ENCODE measurements at regions not wholly inside any gene's neighbourhood (a gene's known extent, or its start where the extent isn't known, plus 50 kb on each side); places are given as distances from the start of the nearest gene placed in this dataset.
"Not testable (repeated sequence)": the region's sequence is repeated elsewhere in the genome, so short reads cannot be mapped to it uniquely, and the experiment has no call there.

DNA sequence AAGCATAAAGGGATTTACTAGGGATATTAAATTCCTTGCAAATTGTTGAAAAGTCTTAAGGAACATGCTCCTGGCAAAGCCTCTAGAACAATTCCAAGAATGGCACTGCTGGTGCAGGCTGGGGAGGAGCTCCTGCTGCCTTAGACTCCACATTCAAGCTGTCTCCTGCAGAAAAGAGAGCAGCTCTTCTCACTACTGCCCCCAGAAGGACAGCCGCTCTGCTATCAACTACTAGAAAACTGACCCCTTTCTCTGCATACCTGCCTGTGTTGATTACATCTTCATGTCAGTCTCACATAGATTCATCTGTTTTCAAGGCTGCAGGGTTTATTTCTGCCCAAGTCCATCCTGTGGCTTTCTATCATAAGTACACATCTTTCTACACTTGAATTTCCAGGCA is 312.8 kb downstream of the RPIA start:
- not testable (repeated sequence) for DNase-seq (ENCODE audit: low read depth)

DNA sequence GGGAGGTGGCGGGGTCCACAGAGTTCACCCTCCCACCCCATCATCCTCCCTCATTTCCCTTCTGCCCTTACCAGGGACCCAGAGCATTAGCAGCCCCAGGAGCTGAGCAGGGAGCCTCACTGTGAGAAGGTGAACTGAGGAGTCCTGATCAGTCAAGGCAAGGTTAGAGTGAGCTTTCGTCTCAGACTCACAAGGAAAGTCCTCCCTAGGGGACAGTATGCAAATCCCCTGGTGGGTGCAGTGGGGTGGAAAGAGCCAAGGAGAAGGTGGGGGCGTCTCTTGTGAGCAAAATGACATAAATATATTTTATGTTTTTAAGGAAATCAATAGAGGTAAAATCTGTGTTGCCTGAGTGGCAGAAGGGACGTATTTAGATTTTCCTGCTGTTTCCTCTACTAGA is 329.1 kb downstream of the RPIA start:
- DNase-seq (ENCODE audit: low read depth): not testable (repeated sequence)

DNA sequence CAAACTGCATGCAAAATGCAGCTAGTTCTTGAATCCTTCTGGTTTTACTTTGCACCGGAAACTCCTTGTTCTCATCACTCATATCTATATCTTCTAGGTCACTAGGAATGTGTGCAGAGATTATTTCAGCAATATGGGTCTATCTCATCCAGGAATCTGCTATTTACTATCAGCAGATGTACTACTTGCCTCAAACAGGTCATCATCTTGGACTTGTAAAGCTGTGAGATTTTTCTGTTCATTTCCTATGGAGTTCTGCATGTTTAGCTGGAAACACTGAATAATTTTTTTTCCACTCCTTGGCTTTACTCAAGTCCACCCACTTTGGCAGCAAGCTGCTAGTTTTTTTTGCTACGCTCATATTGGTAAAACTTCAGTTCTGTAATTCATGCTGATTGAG is 334.8 kb downstream of the RPIA start:
- DNase-seq (ENCODE audit: low read depth): not testable (repeated sequence)

DNA sequence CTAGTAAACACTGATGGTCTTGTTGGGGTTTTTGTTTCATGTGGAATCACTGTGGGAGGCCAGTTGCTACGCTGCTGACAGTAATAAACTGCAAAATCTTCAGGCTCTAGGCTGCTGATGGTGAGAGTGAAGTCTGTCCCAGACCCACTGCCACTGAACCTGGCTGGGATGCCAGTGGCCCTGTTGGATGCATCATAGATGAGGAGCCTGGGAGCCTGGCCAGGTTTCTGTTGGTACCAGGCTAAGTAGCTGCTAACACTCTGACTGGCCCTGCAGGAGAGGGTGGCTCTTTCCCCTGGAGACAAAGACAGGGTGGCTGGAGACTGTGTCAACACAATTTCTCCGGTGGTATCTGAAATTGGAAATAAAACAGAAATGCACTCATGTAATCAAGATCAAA is 335.6 kb downstream of the RPIA start:
- not testable (repeated sequence) for DNase-seq (ENCODE audit: low read depth)

DNA sequence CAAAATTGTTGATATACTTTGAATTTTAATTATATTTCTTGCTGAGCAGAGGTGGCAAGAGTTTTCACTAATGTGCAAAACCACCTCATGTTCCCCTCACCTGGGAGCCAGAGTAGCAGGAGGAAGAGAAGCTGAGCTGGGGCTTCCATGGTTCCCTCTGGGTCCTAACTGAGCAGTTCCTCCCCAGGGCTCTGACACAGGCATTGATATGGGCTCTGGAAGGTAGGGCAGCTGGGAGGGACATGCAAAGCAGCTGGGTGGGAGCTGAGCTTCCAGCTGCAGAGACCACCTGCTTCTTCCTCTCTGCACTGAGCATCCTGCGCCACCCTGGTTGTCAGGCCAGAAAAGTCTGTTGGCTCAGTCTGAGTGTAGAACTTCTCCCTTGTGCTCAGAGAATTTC is 336.1 kb downstream of the RPIA start:
- not testable (repeated sequence) for DNase-seq (ENCODE audit: low read depth)

DNA sequence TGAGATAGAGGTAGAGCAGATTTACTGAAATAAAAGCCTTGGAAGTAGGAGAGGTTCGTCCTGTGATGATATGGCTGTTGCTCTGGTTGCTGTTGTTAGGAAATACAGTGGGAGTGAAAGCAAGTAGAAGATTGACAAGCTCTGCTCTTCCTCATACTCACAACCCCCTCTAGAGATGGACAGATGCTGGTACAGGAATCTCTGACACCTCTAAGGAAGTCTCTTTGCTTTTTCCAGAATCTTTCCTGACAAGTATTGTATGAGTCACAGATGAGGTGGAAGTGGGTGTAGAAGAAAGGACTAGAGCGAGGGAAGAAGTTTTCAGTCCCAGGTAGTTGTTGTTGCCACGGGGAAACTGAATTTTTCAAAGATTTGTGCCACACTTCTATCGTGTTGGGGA is 337.8 kb downstream of the RPIA start:
- DNase-seq (ENCODE audit: low read depth): not testable (repeated sequence)

DNA sequence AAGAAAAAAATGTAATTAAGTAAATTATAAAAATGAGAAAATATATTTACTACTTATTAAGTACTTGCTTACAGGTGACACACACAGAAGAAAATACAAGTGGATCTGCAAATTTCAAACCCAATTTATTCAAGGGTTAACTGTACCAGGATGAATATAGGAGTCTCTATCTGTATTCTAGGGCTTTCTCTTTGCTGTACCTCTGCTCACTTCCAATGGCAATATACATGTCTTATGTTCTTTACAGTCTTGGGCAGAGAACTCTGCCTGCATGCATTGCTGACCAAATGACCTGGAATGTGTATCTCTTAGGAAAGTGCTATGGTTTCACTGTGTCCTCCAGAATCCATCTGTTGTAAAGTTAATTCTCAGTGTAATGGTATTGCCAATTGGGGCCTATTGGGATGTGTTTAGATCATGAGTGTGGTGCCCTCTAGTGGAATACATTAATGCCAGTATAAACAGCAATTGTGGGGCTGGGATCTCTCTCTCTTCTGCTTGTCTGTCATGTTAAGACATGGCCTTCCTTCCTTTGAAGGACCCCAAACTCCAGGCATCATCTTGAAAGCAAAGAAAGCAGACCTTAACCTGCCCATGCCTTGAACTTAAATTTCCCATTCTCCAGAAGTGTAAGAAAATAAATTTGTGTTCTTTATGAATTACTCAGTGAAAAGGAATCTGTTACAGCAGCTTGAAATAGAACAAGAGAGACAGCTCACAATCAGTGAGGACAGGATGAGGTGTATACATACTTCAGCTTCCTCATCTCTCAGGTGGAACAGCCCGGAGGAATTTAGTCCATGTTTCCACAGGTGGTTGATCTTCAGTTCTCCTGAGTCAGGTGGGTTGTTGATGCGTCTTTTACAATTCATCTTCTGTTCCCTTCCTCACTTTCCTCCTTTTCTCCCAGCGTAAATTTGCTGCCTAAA is 356.9 kb downstream of the RPIA start:
- DNase-seq (ENCODE audit: low read depth): not testable (repeated sequence)

DNA sequence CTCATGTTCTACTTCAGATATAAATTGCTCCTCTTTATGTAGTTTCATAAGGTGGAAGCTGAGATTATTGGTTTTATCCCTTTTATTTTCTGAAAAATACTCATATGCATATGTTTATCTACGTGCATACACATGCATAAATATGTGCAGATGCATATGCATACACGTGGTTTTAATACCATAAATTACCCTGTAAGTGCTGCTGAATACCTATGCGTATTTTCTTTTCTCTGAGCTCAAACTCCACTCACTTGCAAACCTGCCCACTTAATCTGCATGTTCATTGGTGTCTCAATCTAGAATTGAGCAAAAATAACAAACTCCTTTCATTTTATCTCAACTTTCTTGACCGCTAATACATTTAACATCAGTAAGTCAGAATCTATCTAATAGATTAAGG is 367.1 kb downstream of the RPIA start:
- not testable (repeated sequence) for DNase-seq (ENCODE audit: low read depth)

DNA sequence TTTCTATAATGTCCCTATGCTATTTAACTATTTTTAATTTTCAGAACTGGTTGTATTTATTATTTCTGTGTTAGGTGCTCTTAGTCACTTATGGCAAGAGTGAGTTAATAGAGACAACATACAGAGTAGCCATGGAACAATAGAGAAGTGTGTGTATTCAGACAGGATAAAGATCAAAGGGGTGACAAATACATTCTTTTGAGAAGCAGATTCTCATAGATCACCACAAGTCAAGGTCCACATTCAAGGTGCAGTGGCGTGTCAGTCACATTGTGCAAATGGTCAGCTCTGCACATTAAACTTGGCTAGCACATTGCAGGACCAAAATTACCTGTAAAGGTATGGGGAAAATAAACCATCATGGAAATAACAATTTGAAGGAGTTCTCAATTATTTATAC is 369.7 kb downstream of the RPIA start:
- DNase-seq (ENCODE audit: low read depth): not testable (repeated sequence)

DNA sequence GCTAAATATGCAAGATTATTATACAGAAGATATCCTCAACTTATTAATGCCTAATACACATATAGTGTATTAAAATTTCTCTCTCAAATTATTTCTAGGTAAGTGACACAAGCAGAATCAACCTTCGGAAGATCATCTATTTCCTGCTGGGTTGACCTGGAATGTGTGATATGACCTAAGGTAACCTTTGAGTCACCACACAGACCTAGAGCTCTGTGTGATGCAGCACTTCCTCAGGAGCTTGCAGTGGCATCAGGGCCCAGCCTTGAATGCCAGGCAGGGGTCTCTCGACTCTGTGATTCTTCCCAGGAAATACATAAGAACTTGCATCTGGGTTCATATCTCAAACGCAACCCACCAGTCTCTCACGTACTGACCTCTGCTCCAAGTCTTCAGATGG is 385.3 kb downstream of the RPIA start:
- DNase-seq (ENCODE audit: low read depth): not testable (repeated sequence)

DNA sequence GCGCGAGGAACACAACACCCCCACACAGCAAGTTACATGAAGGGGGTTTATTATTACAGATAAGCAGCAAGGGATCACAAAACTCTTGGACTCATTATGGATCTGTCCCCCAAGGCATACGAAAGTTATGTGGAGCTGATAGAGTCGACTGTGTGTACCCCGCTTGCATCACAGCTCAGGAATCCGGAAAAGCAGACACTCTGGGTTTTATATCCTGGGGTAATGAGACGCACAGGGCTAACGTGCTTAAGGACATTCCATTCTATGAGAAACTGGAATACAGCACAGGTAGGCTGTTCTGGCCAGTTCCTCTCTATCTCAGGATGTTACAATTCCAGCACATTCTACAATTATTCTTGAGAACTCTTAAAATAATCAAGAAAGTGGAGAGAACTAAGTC is 401.4 kb downstream of the RPIA start:
- not testable (repeated sequence) for DNase-seq (ENCODE audit: low read depth)

DNA sequence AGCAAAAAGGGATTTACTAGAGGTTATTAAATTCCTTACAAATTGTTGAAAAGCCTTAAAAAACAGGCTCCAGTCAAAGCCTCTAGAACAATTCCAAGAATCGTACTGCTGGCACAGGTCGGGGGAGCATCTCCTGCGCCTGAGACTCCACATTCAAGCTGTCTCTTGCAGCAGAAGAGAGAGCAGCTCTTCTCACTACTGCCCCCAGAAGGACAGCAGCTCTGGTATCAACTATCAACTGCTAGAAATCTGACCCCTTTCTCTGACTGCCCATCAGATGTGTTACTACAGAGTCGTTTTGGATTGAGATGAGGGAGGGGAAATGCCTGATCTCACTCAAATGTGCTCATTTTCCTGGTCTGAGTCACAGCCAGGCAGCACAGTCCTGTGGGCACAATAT is 403.6 kb downstream of the RPIA start:
- DNase-seq (ENCODE audit: low read depth): not testable (repeated sequence)

DNA sequence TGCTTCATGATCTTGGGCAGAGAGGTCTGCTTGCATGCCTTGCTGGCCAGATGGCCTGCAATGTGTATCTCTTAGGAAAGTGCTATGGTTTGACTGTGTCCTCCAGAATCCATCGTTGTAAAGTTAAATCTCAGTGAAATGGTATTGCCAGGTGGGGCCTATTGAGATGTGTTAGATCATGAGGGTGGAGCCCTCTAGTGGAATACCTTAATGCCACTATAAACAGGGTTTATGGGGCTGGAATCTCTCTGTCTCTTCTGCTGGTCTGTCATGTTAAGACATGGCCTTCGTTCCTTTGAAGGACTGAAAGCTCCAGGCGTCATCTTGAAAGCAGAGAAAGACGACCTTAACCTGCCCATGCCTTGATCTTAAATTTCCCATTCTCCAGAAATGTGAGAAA is 411.1 kb downstream of the RPIA start:
- DNase-seq (ENCODE audit: low read depth): not testable (repeated sequence)

DNA sequence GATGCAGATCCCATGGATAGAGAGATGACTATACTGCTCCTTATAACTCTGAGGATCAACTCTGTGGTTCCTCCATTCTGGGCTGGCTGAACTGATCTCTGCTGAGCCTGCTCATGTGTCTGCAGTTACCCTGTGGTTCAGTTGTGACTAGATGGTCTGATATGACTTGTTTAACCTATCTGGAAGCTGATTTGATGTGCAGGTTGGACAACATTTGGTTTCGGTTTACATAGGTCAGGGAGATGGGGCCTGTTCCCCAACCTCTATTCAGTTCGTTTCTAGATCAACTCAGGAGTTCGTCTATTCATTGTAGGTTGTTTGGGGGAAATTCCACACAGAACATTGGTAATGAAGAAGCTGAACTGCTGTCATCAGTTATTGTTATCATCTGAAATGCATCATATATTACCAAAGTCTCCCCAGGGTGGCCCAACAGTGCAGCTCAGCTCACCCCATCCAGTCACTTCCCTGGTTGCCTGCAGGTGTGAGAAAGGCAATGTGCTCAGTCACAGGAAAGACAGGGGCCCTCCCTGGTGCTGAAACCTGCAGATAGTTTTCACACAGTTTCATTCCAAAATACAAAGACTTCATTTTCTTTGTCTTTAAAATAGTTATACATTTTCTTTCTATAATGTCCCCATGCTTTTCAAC is 415.0 kb downstream of the RPIA start:
- not testable (repeated sequence) for DNase-seq (ENCODE audit: low read depth)

DNA sequence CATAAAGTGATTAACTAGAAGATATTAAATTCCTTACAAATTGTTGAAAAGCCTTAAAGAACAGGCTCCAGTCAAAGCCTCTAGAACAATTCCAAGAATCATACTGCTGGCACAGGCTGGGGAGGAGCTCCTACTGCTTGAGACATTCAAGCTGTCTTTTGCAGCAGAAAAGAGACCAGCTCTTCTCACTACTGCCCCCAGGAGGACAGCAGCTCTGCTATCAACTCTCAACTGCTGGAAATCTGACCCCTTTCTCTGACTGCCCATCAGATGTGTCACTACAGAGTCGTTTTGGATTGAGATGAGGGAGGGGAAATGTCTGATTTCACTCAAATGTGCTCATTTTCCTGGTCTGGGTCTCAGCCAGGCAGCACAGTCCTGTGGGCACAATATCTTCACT is 421.0 kb downstream of the RPIA start:
- not testable (repeated sequence) for DNase-seq (ENCODE audit: low read depth)

DNA sequence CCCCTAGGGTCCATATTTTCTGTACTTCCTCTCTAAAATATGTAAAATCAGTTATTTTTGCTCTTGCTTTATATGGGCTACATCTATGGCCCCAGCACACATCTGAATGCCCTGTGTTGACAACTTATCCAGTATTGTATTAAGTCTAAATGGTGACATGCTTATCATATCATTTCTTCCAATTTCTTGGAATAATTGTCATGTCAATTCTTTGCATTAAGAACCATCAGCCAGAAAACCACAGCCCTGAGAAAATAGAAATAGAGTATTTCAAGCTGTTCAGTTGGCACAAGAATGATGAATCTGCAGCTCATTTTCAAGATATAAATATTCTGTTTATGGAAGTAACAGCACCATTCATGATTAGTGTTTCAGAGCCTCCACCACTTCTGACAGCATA is 421.8 kb downstream of the RPIA start:
- not testable (repeated sequence) for DNase-seq (ENCODE audit: low read depth)

DNA sequence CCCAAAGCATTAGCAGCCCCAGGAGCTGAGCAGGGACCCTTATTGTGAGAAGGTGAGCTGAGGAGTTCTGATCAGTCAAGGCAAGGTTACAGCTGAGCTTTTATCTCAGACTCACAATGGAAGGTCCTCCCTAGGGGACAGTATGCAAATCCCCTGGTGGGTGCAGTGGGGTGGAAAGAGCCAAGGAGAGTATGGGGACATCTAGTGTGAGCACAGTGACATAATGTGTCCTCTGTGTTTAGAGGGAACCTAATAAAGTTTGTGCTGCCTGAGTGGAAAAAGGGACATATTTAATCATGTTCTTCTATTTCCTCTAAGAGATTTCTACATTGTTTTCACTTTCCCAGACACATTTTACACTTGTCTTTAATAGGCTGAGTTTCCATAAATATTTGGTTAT is 438.0 kb downstream of the RPIA start:
- not testable (repeated sequence) for DNase-seq (ENCODE audit: low read depth)

DNA sequence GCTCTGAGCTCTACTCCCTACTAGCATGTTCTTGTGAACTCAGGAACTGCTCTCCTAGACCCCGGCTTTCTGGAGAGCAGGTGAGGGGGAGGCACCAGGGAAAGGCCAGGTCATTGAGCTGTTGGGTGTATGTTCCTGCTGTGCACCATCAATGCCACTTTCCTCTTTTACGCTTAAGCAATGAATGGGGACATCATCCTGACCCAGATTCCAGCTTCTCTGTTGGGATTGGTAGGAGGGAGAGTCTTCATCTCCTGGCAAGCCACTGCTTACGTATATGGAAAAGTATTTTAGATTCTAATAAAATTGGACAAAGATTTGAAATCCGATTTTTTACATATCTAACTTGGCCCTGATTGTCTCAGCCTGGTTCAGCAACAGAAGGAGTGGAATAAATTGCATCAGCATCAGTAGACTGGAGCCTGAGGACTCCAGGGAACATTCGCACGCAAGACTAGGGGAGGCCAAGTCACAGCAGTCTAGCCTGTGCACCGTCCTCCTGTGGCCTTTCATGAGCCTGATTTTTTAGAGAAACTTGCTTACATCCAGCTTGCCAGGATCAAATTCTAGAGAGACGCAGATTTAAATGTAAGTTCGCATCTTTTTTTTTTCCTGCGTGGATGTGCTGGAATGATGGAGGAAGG is 439.3 kb downstream of the RPIA start:
- DNase-seq (ENCODE audit: low read depth): not testable (repeated sequence)

DNA sequence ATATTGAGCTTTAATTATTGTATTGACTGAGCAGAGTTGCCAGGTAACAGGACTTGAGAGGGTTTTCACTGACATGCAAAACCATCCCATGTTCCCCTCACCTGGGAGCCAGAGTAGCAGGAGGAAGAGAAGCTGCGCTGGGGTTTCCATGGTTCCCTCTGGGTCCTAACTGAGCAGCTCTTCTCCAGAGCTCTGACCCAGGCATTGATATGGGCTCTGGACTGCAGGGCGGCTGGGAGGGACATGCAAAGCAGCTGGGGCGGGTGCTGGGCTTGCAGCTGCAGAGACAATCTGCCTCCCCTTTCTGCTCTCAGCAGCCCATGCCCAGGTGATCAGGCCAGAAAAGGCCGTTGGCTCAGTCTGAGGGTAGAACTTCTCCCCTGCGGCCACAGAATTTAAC is 451.5 kb downstream of the RPIA start:
- DNase-seq (ENCODE audit: low read depth): not testable (repeated sequence)

DNA sequence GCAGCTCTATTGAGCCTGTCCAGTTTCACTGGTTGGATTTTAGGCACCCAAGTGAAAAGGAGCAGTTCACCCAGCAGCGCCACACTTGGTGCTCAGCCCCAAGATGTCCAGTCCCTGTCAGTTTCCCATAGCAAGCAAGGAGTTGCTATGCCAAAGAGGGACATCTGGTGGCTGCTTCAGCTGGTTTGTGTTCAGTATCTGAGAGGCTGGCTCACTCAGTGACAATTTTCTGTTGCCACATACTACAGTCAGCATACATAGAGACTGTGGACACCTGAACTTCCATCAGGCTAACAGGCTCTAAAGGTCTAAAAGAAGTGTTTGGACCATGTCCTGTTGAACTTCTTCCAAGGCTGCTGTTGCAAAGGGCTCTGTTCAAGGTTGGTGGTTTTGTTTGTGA is 453.9 kb downstream of the RPIA start:
- not testable (repeated sequence) for DNase-seq (ENCODE audit: low read depth)

DNA sequence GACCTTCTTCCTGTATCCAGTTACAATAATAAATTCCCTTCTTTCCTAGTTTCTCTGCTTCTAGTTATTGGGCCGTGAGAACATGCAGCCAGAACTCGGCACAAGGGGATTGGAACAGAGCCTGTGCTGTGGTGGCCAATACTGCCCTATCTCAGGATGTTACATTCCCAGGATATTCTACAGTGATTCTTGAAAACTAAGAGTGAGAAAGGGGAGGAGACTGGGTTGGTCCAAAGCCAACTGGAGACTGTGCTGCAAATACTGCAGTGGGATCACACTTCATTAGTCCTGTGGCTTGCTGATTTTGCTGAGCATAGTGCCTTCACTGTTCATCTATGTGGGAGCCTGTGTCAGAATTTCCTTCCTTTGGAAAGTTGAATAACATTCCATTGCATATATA is 456.8 kb downstream of the RPIA start:
- not testable (repeated sequence) for DNase-seq (ENCODE audit: low read depth)

DNA sequence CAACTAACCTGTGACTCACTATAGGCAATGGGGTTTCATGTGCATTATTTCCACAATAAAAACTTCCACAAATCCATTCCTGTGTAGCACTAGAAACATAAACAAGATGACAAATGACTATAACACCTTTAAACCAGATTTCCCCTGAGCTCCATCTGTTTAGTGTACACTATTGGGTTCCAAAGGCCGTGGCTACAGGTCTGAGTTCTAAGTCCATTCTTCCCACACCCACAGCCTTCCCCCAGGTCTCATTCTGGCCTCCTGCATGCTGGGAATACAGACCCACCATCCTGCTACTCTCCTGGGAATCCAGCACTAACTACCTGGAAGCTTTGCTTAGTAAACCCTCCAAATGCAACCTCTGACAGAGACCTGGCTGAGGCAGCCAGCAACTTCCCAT is 460.2 kb downstream of the RPIA start:
- not testable (repeated sequence) for DNase-seq (ENCODE audit: low read depth)

DNA sequence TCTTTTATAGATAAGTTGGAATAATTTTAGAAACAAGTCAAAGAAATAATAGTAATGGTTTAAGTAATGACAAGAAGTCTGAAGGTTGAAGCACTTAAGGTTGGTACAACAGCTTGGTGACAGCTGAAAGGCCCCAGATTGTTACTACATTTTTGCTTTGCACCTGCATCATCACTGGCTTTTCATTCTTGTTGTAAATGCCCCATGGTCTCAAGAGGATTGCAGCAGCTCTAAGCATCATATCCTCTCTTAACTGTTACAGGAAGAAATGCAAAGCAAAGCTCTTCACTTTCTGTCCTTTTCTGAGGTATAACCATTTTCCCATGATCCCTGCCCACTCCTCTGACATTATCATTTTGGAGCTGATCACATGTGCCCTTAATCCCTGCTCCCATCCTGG is 461.0 kb downstream of the RPIA start:
- DNase-seq (ENCODE audit: low read depth): not testable (repeated sequence)

Measured in non-pigmented ciliary epithelial cell (primary cell).